C4-2B (cell line): ENCODE measurements at regions not wholly inside any gene's neighbourhood (a gene's known extent, or its start where the extent isn't known, plus 50 kb on each side); places are given as distances from the start of the nearest gene placed in this dataset.

Experiments used
- ZFX ChIP-seq: fragments of 450-650 bp; IDR thresholded peaks from 2 replicates; pipeline ENCODE4 v1.6.1; 2017
- TF ChIP-seq, protein P1 (sequence below): fragments of 450-650 bp; conservative IDR thresholded peaks from 2 replicates; pipeline ENCODE4 v1.5.1; 2017; ENCODE audit warnings: mild to moderate bottlenecking

DNA sequence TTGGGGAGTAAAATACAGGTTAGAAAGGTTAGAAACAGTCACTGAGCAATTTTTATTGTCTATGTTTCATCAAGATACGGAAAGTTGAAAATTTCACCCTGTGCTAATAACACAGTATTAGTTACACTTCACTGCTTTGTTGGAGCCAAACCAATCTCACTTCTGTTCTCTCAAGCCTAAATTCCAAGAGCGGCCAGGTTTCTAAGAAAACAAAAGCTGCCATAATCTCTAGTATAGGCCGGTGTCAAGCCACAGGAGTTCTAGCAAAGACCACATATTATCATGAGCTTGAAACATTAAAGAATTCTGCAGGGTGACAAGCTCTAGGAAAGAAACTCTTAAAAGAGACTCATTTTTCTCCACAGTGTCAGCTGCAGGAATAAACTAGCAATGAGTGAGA is 128.7 kb downstream of the TXNL1 start:
- TF ChIP-seq, protein P1, sequence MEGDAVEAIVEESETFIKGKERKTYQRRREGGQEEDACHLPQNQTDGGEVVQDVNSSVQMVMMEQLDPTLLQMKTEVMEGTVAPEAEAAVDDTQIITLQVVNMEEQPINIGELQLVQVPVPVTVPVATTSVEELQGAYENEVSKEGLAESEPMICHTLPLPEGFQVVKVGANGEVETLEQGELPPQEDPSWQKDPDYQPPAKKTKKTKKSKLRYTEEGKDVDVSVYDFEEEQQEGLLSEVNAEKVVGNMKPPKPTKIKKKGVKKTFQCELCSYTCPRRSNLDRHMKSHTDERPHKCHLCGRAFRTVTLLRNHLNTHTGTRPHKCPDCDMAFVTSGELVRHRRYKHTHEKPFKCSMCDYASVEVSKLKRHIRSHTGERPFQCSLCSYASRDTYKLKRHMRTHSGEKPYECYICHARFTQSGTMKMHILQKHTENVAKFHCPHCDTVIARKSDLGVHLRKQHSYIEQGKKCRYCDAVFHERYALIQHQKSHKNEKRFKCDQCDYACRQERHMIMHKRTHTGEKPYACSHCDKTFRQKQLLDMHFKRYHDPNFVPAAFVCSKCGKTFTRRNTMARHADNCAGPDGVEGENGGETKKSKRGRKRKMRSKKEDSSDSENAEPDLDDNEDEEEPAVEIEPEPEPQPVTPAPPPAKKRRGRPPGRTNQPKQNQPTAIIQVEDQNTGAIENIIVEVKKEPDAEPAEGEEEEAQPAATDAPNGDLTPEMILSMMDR: no peak
- no peak for TF ChIP-seq ZFX
